ENCODE measurements at regions not wholly inside any gene's neighbourhood (a gene's known extent, or its start where the extent isn't known, plus 50 kb on each side); places are given as distances from the start of the nearest gene placed in this dataset.

DNA sequence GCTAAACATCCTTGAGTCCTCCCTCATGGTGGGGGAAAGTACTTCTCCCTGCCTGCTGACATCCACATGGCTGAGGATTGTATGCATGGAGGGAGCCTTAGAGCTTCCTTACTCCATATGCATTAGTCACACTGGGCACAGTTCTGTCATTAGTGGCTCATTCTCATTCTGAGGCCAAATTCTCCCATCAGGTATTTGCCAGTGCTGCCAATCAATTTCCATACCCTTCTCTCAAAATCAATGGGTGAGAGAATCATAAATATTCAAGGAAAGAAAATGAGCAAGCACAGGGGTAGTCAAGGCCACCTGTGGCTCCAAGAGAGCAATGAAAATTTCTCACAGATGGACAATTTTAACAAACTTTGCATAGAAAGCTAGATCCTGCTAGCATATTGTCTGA lies 422.6 kb upstream of the SETBP1 start:
- DNase-seq, result no peak

DNA sequence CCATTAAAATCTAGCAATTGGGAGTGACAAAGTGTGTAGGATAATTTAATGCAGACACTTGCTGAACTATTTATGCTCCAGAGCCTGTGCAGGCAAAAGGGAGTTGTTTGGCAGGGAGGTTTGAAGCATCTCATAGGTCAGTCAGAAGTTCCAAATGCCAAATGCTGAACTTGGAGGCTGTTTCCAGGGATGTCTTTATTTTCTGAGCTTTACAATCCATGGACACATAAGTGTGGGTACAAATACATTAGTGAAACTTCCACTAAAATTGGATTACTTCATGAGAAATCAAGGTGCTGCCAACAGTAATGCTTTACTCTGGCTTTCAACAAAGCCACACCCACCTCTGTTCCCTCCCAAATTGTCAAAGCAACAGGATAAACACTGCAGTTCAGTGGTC lies 422.1 kb upstream of the SETBP1 start:
- no peak for DNase-seq

DNA sequence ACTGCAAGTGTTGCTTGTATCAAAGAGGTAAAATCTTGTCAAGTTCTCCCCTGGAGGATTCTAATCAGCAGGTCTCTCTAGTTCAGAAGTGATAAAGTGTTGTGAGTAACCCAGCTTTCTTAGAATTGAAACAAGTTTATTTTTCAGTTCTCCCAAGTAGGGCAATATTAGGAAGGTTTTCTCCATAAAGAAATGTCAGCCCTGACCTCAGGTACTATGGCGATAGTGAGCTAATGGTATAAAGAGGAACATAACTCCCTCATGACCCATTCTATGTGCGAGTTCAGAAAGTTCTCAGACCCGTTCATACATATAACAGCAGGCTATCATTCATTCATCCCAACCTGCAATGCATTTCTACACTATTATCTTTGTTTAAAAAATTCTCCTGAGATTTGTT lies 421.1 kb upstream of the SETBP1 start:
- no peak for DNase-seq

DNA sequence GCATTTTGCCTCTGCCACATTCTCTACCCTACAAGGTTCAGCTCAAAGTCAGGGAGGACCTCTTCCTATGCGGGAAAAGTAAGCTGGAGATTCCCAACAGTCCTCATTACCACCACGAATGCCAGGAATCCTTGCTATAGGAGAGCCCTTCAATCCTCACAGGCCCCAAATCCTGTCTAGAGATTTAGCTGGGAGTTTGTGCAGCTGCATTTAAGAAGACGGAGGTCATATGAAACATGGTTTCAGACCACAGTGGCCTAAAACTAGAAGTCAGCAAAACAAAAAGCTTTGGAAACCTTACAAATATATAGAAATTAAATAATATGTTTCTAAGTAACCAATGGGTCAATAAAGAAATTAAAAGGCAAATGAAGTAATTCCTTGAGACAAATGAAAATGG lies 415.3 kb upstream of the SETBP1 start:
- DNase-seq, result no peak

DNA sequence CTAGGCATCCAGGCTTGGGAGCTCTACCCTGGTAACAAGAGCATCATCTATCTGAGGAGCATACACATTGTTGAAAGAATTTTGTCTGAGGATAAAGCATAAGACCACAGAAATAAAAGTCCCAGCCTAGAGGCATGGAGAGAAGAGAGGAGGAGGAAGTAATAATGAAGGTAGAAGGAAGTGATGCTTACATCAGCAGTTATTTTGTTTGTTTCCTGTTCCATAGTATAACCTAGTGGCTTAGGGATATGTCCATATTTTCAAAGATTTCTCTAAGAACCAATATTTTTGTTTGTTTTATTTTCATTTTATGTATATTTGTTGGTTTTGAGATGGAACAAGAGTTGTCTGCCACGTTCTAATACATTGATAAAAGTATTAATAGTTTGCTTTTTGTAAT lies 407.4 kb upstream of the SETBP1 start:
- no peak for DNase-seq

DNA sequence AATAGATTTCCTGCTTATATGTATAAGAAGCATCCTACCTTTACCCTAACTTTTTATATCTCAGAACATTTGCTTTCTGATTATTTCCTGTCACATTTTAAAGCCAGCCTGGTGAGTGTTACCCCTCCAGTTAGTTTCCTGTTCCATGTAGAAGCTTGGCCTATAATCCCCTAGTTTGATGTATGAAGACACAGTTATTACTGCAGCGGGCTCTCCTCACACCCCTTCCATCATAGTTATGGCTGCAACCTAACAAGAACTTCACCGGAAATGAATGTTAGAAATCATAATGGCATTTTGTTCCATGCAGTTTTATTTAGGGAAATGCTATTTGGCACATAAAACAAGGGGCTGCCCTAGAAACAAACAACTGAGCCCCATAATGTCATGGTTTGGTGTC lies 400.2 kb upstream of the SETBP1 start:
- no peak for DNase-seq

DNA sequence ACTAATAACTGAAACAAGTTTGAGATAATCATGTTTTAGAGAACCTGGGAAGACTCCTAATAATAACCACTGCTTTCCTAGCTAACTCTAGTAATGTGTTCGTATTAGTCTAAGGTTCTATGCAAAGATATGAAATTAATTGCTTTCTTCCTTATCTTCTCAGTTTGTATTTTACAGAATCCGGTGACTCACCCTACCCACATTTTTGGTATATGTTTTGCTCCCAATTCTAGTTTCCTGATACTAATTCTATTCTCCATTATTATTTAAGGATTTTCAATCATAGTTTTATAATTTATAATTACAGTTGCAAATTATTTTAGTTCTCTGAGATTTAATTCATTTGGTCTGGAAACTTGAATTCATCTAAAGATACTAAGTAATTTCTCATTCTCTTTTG lies 394.6 kb upstream of the SETBP1 start:
- DNase-seq, result no peak

DNA sequence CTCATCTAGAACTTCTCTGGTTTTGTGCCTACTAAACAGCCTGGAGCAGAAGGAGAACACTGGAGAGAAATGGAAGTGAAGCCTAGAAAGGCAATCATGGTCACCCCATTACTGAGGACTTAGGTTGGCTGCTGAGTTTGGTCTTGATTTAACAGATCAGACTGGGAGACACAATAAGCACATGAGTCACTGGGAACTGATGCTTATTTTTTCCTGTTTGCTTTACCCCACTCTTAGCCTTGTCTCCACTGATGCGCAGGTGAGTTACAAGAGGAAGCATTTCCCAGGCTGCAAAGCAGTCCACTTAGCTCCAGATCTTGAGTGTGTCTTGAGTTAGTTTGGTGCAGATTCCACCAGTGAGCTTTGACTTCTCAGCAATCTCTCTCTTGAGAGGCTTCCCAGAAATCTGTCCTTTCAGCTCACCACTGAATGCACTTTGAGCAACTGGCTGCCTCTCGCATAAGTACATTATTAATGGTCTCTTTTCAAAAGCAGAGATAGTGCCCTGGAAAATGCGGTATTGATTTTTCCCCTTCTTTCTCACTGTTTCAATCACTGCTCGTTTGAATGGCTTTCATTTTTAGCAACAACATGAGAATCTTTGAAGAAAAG lies 390.2 kb upstream of the SETBP1 start:
- no peak for DNase-seq

DNA sequence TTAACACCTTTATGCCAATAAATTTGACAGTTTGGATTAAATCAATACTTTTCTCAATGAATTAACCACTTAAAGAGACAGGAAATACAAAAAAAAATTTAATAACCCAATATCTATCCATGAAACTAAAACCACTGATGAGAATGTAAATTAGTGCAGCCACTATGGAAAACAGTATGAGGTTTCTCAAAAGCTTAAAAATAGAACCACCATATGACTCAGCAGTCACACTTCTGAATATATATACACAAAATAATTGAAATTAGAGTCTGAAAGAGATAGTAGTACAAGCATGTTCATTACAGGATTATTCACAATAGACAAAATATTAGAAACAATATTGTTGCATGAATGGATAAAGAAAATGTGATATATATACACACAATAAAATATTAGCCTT lies 382.1 kb upstream of the SETBP1 start:
- no peak for DNase-seq

DNA sequence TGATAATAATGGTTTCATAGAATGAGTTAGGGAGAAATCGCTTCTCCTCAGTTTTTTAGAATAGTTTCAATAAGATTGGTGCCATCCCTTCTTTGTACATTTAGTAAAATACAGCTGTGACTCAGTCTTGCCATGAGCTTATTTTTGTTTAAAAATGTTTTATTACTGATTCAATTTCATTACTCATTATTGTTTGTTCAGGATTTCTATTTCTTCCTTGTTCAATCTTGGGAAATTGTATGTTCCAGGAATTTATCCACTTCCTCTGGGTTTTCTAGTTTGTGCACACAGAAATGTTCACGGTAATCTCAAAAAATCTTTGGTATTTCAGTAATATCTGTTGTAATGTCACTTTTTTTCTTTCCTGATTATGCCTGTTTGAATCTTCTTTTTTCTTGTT lies 371.5 kb upstream of the SETBP1 start:
- peak; percentile 73 for DNase-seq

DNA sequence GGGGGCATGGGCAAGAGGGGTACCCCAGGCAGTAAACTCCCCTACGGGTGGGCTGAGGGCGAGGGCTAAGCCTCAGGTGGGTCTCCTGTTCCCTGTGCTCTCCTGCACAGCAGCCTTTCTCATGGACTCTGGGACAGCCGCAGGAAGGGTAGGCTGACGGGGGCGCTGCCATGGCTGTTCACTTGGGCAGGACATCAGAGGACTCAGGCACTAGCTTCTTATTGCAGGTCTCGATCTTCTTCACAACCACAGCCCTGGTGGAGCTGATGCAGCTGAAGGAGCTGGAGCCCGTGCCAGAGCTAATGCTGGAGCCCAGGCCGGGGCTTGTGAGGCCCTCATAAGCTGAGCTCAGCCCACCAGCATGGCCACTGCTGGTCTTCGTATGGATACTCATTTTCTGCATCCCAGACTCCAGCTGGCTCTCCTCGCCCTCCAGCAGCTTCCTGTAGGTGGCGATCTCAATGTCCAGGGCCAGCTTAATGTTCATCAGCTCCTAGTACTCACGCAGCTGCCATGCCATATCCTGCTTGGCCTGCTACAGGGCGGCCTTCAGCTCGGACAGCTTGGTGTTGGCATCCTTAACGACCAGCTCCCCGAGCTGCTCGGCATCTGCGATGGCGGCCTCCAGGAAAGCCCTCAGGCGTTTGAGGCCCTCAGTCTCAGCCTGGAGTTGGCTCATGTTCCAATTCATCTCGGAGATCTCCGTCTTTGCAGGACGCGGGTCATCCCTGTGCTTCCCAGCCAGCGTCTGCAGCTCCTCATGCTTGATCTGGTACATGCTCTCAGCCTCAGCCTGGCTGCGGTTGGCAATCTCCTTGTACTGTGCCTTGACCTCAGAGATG lies 359.8 kb upstream of the SETBP1 start:
- no peak for DNase-seq

DNA sequence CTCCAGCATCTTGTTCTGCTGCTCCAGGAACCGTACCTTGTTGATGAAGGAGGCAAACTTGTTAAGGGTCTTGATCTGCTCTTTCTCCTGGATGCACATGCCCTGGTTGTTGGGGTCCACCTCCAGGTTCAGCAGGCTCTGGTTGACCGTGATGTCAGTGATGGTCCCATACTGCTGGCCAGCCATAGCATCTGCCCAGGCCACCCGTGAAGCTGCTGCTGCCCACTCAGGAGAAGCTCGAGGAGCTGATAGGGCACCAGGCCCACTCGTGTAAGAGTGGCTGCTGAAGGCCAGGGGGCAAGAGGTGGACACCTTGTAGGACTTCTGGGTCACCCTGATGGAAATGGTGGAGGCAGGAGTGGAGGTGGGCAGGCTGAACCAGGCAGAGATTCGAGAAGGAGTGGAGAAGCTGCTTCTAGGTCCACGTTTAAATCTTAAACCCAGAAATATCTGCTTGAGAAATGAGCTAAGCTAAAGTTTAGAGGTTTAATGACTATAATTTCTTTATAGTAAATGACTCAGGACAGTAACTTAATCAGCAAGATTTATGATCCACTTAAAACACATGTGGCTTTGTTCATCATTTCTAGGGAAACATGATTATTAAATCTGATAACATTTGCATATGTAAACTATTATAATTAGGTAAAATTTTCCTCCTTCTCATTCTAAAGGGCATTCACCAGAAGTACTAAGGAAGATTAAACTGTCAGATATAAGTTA lies 358.7 kb upstream of the SETBP1 start:
- no peak for DNase-seq

DNA sequence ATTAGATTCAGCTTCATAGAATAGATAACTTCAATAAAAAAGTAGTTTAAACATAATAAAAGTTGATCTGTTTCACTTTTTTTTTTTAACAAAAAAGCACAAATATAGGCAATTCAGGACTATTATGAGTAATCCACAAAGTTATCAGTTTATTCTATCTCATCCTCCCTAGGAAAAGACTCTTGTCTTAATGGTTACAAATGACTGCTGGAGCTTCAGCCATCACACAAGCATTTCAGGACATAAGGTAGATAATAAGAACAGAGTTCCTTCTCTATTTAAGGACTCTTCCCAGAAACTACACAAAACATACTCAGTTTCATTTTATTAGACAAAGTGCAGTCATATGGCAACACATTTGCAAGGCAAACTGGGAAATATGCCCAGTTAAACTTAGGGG lies 357.6 kb upstream of the SETBP1 start:
- no peak for DNase-seq

DNA sequence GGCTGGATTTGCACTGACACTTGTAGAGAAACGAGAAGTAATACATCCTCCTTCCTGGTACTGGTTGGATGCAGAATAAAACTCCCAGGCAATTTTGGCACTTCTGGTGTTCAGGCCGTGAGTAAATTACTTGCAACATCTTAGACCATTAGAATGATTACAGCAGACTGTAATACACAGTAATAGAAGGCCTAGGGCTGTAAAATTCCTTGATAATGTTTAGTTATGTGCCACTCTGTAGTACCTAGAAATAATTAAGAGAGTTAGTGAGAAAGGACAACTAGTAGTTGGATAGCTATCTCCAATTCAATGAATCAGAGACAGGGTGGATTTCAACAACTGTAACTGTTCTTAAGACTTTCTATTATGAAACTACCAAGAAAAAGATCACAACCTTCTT lies 356.3 kb upstream of the SETBP1 start:
- no peak for DNase-seq

DNA sequence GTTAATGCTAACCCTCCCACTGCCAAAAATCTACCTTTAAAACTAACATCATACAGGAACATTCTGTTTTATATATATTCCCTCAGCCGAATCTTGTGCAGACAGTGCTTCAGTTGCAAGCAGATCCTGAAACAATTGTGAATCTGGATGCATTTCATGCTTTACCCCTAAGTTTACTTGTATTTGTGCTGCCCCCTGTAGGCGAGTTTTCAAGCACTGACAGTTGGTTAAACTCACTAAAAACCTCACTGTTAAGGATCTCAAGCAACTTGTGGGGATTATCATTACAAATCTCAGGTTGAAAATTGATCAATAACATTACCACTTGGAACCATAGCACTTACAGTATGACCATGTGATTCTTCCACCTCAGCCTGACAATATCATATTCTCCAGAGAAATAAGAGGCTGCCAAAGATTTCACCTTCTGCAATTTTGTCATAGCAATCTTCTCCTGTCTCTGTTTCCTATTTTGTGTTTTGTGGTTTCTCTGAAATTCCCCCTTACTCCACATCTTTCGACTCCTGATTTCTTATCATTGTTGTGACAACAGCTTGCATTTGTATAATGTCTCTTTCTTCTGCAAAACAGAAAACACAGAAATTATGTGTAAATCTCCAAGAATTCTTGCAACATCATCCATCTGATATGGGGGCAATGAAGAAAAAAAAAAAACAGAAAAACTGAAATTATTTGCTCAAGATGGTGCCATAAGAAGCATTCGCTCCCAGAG lies 354.6 kb upstream of the SETBP1 start:
- DNase-seq, result peak; percentile 73

DNA sequence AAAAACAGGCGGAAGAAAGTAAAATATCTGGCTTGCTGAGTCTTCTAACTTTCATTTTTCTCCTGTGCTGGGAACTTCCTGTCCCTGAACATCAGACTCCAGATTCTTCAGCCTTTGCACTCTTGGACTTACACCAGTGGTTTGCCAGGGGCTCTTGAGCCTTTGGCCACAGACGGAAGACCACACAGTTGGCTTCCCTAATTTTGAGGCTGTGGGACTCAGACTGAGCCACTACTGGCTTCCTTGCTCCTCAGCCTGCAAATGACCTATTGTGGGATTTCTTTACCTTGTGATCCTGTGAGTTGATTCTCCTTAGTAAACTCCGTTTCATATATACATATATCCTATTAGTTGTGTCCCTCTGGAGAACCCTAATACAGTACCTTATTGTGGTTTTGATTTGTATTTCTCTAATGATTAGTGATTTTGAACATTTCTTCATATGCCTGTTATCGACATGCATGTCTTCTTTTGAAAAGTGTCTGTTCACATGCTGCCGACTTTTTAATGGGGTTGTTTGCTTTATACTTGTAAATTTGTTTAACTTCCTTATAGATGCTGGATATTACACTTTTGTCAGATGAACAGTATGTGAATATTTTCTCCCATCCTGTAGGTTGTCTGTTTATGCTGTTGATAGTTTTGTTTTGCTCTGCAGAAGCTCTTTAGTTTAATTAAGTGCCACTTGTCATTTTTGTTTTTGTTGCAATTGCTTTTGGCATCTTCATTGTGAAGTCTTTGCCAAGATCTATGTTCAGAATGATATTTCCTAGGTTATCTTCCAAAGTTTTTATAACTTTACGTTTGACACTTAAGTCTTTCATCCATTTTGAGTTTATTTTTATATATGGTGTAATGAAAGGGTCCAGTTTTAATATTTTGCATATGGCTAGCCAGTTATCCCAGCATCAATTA lies 348.8 kb upstream of the SETBP1 start:
- no peak for DNase-seq

DNA sequence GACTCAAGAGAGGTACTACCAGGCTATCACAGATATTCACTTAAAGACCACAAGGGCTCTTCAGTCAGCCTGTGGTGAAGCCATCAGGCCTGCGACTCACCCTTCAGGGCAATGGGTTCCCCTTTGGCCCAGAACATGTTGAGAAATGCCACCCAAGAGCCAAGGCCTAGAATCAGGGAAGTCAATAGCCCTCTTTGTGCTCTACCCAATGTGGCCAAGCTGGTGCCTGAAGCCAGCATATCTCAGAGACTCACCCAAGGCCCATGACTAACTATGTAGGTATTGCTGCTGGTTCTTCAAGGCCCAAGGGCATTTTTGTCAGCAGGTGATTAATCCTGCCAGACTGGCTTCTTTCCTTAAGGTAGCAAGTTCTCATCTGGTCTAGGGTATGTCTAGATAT lies 338.9 kb upstream of the SETBP1 start:
- no peak for DNase-seq

DNA sequence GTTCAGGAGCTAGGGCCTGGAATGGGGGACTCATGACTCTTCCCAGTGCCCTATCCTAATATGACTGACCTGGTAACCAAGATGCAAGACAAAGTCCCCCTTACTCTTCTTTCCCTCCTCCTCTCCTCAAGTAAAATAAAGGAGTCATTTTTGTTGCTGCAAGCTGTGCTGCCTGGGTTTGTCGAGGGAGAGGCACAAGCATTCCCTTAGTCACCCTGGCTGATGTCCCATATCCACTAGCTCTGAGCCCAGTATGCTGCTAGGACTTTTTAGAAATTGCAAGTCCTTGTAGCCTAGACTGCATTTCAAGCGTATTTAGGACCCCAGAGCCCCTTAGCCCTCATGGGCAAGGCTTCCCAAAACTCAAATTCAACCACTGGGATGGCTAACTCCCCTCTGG lies 338.5 kb upstream of the SETBP1 start:
- DNase-seq, result no peak

DNA sequence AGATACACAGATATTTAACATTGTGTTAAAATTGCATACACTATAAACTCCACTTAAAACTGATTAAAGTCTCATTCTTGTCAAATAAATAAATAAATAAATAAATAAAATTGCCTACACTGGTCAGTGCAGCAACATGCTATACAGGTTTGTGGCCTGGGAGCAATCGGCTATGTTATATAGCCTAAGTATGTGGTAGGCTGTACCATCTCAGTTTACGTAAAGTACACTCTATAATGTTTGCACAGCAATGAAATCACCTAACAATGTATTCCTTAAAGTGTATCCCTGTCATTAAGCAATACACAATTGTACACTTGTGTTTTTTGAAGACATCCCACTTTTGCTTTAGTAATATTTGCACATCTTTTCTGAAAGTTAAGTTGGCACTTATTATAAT lies 337.7 kb upstream of the SETBP1 start:
- no peak for DNase-seq

DNA sequence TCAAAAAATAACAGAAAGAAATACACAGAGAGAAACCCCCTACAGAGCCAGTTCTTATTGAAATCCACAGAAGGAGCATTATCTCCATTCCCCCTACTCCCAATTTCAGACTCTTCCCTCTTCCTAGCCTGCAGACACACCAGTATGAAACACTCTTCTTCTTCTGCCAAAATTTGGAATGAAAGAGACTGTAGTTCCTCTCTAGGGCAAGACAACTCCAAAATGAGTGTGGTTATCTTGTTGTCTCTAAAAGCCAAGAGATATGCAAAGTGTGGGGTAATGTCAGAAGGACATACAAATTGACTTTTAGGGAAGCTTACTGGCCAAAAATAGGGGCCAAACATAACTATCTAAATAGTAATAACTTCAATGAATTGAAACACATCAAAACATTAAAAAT lies 337.1 kb upstream of the SETBP1 start:
- DNase-seq, result no peak

DNA sequence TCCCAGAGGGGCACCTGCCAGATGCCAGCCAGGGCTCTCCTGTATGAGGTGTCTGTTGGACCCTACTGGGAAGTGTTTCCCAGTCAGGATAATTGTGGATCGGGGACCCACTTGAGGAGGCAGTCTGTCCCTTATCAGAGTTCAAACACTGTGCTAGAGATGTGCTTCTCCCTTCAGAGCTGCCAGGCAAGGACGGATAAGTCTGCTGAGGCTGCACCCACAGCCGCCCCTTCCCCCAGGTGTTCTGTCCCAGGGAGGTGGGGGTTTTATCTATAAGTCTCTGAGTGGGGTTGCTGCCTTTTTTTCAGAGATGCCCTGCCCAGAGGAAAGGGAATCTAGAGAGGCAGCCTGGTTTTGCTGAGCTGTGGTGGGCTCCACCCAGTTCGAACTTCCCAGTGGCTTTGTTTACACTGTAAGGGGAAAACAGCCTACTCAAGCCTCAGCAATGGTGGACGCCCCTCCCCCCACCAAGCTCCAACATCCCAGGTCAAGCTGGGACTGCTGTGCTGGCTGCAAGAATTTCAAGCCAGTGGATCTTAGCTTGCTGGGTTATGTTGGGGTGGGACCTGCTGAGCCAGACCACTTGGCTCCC lies 324.0 kb upstream of the SETBP1 start:
- DNase-seq, result no peak

DNA sequence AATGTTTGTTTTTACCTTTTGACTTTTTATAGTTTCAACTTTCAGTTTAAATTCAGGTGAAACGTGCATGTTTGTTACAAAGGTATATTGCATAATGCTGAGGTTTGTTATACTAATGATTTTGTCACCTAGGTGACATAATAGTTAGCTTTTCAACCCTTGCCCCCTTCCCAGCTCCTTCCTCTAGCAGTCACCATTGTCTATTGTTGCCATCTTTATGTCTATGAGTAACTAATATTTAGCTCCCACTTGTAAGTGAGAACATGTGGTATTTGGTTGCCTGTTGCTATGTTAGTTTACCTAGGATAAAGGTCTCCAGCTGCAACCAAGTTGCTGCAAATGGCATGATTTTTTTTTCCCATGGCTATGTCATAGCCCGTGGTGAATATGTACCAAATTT lies 322.3 kb upstream of the SETBP1 start:
- no peak for DNase-seq
